ENCODE measurements at regions not wholly inside any gene's neighbourhood (a gene's known extent, or its start where the extent isn't known, plus 50 kb on each side); places are given as distances from the start of the nearest gene placed in this dataset.

DNA sequence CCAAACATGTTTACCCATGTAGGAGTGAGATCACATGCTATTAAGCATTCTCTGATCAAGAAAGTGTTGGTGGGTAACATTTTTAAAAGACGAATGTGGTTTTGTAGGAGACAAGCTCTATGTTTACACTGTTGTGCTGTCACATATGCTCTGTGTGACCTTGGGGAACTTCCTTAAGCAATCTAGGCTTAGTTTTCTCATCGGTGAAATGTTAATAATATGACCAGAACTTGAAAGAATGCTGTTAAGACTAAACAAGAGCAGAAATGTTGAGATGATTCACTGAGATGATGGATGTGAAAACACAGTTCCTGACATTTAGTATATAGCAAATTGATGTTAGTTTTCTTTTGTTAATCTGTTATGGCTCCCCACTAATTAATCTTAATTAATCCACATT, 860.9 kb upstream of the CNTNAP5 start:
- TF ChIP-seq, protein P1, sequence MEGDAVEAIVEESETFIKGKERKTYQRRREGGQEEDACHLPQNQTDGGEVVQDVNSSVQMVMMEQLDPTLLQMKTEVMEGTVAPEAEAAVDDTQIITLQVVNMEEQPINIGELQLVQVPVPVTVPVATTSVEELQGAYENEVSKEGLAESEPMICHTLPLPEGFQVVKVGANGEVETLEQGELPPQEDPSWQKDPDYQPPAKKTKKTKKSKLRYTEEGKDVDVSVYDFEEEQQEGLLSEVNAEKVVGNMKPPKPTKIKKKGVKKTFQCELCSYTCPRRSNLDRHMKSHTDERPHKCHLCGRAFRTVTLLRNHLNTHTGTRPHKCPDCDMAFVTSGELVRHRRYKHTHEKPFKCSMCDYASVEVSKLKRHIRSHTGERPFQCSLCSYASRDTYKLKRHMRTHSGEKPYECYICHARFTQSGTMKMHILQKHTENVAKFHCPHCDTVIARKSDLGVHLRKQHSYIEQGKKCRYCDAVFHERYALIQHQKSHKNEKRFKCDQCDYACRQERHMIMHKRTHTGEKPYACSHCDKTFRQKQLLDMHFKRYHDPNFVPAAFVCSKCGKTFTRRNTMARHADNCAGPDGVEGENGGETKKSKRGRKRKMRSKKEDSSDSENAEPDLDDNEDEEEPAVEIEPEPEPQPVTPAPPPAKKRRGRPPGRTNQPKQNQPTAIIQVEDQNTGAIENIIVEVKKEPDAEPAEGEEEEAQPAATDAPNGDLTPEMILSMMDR (IDR thresholded peaks at IDR 0.05), result no peak
- no peak for TF ChIP-seq EZH2 (IDR thresholded peaks at IDR 0.05; ENCODE audit: borderline replicate concordance, insufficient read depth, low read depth, low read length, poor library complexity, severe bottlenecking)
